MM.1S (cell line): ENCODE measurements at regions not wholly inside any gene's neighbourhood (a gene's known extent, or its start where the extent isn't known, plus 50 kb on each side); places are given as distances from the start of the nearest gene placed in this dataset.

ENCODE experiments used
- EZH2 ChIP-seq: fragments of 300-600 bp; sonication (generic); optimal IDR thresholded peaks from 2 replicates; pipeline ENCODE3; 2017; ENCODE audit warnings: low read depth, mild to moderate bottlenecking, antibody characterized with exemption, low read length, mixed read lengths
- TF ChIP-seq, protein P1 (sequence below): fragments of 300-600 bp; sonication (generic); IDR thresholded peaks from 2 replicates; pipeline ENCODE4 v1.5.1; 2016; ENCODE audit warnings: antibody characterized with exemption, low read length, mixed read lengths

DNA sequence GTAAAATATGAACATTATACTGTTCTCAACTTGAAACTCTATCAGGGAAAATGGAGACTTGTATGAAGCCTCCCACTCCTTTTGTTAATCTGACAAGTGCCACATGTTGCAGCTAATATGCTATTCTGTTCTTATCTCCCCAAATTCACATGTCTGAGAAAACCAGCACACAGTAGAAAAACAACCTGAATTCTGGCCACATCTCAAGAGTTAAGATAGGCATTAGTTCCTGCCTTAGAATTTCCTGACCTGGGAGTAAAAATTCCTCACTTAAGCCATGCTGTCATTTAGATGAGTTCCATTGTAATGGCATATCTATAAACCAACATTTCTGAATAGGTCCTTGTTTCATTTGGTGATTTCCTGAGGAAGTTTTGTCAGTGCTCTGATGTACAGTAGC is 1098.5 kb downstream of the EFNB2 start:
- TF ChIP-seq, protein P1, sequence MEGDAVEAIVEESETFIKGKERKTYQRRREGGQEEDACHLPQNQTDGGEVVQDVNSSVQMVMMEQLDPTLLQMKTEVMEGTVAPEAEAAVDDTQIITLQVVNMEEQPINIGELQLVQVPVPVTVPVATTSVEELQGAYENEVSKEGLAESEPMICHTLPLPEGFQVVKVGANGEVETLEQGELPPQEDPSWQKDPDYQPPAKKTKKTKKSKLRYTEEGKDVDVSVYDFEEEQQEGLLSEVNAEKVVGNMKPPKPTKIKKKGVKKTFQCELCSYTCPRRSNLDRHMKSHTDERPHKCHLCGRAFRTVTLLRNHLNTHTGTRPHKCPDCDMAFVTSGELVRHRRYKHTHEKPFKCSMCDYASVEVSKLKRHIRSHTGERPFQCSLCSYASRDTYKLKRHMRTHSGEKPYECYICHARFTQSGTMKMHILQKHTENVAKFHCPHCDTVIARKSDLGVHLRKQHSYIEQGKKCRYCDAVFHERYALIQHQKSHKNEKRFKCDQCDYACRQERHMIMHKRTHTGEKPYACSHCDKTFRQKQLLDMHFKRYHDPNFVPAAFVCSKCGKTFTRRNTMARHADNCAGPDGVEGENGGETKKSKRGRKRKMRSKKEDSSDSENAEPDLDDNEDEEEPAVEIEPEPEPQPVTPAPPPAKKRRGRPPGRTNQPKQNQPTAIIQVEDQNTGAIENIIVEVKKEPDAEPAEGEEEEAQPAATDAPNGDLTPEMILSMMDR: no peak
- no peak for TF ChIP-seq EZH2
